ENCODE measurements at regions not wholly inside any gene's neighbourhood (a gene's known extent, or its start where the extent isn't known, plus 50 kb on each side); places are given as distances from the start of the nearest gene placed in this dataset.
A peak's percentile ranks its signal among the peaks of the same experiment; 100 is the strongest.

- H3K4me3 ChIP-seq: no peak overlapping the region
- no peaks in the 10 kb centered on the region for H3K36me3 ChIP-seq
- no peaks in the 10 kb centered on the region for H3K4me1 ChIP-seq
- no peak overlapping the region for H3K27ac ChIP-seq
- DNase-seq: no peak
- H3K9me3 ChIP-seq (replicated peaks): 0 out of 2 replicates have a peak, but pooled peaks cover 4% of the 10 kb centered on the region
- no peaks in the 10 kb centered on the region for H3K27me3 ChIP-seq
These were observed 346.1 kb upstream of the CDH4 start for GRCh38 chr20:60905919-60906318.

GRCh38 chr20:60906555-60906954, 345.5 kb upstream of the CDH4 start:
- H3K4me3 ChIP-seq: no peak overlapping the region
- DNase-seq: no peak

DNA sequence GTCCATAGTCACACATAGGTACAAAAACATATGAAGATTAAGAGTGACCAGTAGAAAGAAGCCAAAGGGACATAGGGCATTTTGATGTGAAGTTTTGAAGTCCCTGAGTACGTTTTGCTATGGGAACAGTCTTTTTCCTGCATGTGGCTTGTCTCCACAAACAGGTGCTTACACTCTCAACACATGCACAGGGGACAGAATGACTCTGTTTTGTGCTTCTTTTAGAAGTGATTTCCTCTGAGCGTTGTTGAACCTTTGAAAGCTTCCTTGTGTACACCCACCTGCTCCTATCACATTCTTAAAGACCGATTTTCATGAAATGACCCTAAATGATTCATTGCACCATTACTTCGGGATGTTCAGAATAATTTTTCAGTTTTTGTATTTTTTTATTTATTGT, 338.8 kb upstream of the CDH4 start:
- Histone ChIP-seq H3K4me3 (no peak overlapping the region), H3K36me3 (no peaks in the 10 kb centered on the region), H3K4me1 (no peaks in the 10 kb centered on the region), H3K27ac (no peak overlapping the region), H3K27me3 (no peaks in the 10 kb centered on the region), H3K9me3 (replicated peaks) (no peaks in the 10 kb centered on the region)
- no peak for DNase-seq

More at GRCh38 chr20:60906555-60906954, 345.5 kb upstream of the CDH4 start:
- 0 out of 2 replicates have a peak, but pooled peaks cover 4% of the 10 kb centered on the region for H3K9me3 ChIP-seq (replicated peaks)
- no peak overlapping the region for H3K27ac ChIP-seq
- H3K4me1 ChIP-seq: no peaks in the 10 kb centered on the region
- no peaks in the 10 kb centered on the region for H3K36me3 ChIP-seq
- no peaks in the 10 kb centered on the region for H3K27me3 ChIP-seq

DNA sequence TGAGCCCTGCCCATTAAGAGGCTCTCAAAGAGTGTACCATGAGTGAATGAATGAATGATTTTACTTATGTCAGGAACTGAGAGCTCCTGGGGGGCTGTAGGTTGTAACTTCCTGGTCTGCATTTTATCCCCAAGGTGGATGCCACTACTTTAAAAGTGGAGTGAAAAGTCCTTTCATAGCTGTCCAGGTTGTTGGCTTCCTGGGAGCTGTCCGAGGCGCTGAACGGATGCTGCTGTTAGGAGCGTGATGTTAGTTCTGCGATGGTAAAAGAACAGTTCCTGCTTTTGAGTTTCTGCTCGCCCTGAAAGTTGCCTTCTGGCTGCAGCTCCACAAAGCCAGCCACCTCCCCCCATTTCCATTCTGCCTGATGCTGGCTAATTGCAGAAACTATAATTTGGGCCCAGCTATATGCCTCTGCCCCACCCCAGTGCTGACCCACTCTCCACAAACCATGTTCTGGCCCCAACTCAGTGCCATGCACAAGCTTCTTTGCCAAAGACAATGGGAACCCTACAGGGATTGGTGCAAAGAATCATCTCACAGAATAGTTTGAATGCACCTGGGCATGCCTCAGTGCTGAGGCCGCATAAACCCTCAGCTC, 330.9 kb upstream of the CDH4 start:
- H3K36me3 ChIP-seq: no peaks in the 10 kb centered on the region
- no peak overlapping the region for H3K27ac ChIP-seq
- no peaks in the 10 kb centered on the region for H3K4me1 ChIP-seq
- DNase-seq: peak; percentile 48 to 67
- 0 out of 2 replicates have a peak, but pooled peaks cover 3% of the 10 kb centered on the region for H3K27me3 ChIP-seq
- H3K9me3 ChIP-seq (replicated peaks): no peaks in the 10 kb centered on the region
- no peak overlapping the region for H3K4me3 ChIP-seq

DNA sequence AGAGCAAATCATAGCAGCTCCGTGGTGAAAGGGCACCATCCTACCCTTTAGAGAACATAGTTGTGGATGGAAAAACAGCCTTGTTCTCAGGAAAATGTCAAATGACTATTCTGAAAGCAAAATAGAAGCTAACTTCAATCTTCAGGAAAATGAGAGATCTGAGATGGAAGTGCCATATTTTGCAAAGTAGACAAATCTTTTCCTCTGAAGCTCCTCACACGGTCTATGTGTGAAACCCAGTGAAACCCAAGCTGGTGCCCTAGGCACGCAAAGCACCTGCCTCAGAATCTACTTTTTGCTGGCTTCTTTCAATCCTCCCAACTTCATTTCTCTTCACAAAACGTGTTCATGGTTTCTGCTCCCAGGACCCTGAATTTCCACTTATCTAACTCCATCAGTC, 325.2 kb upstream of the CDH4 start:
- H3K27ac ChIP-seq: no peak overlapping the region
- no peak overlapping the region for H3K4me3 ChIP-seq
- no peaks in the 10 kb centered on the region for H3K4me1 ChIP-seq
- peaks cover 10% of the 10 kb centered on the region for H3K27me3 ChIP-seq
- H3K9me3 ChIP-seq (replicated peaks): no peaks in the 10 kb centered on the region
- no peak for DNase-seq
- no peaks in the 10 kb centered on the region for H3K36me3 ChIP-seq

GRCh38 chr20:60928341-60928740, 323.7 kb upstream of the CDH4 start:
- Histone ChIP-seq H3K27ac (no peak overlapping the region), H3K36me3 (no peaks in the 10 kb centered on the region), H3K27me3 (peaks cover 18% of the 10 kb centered on the region), H3K4me3 (no peak overlapping the region), H3K4me1 (no peaks in the 10 kb centered on the region), H3K9me3 (replicated peaks) (no peaks in the 10 kb centered on the region)
- no peak for DNase-seq

DNA sequence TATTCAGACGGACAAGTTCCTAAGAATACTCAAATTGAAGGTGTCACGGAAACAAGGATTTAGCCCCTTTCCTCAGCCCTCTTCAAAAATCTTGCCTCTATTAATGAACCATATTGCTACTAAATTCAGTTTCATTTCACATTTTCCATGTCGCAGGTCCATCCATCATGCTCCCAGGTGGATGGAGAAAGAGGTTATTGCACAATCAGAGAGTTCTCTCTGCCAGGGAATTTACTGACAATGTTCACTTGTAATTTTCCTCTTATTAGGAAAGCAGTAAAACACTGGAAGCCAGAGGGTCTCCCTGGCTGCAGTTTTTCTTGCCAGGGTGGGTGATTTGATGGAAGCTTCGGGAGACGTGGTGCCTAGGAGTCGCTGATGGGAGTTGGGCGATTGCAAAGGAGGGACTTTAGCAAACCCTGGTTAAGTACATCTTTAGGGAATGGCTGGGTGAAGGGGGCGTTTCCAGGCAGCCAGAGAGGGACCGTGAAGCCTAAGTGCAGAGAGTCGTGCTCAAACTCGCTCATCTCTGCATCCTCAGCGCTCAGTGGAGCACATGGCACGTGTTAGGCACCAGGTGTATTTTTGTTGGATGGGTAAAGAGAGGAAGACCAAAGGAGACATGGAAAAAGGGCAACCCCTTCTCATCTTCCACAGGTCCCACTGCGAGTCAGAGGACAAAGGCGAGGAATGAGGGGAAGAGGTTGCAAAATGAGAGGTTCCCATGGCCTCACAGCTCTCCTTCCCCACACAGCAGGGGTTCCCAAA, 321.9 kb upstream of the CDH4 start:
- Histone ChIP-seq H3K9me3 (replicated peaks) (no peaks in the 10 kb centered on the region), H3K36me3 (no peaks in the 10 kb centered on the region), H3K4me1 (no peaks in the 10 kb centered on the region), H3K4me3 (no peak overlapping the region), H3K27me3 (peaks cover 18% of the 10 kb centered on the region), H3K27ac (no peak overlapping the region)
- DNase-seq: no peak

GRCh38 chr20:60931696-60932095, 320.4 kb upstream of the CDH4 start:
- DNase-seq: no peak
- Histone ChIP-seq H3K27ac (no peak overlapping the region), H3K4me3 (no peak overlapping the region), H3K27me3 (peaks cover 18% of the 10 kb centered on the region), H3K9me3 (replicated peaks) (no peaks in the 10 kb centered on the region), H3K4me1 (no peaks in the 10 kb centered on the region), H3K36me3 (no peaks in the 10 kb centered on the region)

DNA sequence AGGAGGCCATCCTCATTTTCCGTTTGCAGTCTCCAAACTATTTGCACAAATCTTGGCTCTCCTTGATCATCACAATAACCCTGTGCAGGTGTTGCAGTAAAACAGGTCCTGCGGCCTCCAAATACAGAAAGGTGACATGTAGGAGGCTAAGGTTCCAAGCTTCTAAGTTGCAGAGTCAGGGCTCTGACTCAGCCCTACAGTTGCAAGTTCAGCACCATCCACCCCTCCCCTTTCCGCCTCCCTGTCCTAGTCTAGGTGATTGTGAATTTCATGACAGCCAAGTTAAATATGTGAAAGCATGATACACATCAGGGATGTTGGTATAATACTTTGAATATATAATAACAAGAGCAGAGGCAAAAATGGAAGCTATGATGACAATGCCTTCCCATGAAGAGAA, 317.3 kb upstream of the CDH4 start:
- no peak for DNase-seq
- Histone ChIP-seq H3K9me3 (replicated peaks) (no peaks in the 10 kb centered on the region), H3K36me3 (no peaks in the 10 kb centered on the region), H3K27me3 (peaks cover 28% of the 10 kb centered on the region), H3K4me1 (no peaks in the 10 kb centered on the region), H3K4me3 (no peak overlapping the region), H3K27ac (no peak overlapping the region)

- H3K36me3 ChIP-seq: no peaks in the 10 kb centered on the region
- no peaks in the 10 kb centered on the region for H3K4me1 ChIP-seq
- H3K4me3 ChIP-seq: no peak overlapping the region
- peaks cover 24% of the 10 kb centered on the region for H3K27me3 ChIP-seq
- no peaks in the 10 kb centered on the region for H3K9me3 ChIP-seq (replicated peaks)
- H3K27ac ChIP-seq: no peak overlapping the region
- DNase-seq: no peak
These were observed 316.1 kb upstream of the CDH4 start for GRCh38 chr20:60935971-60936370.

- Histone ChIP-seq H3K36me3 (no peaks in the 10 kb centered on the region), H3K9me3 (replicated peaks) (no peaks in the 10 kb centered on the region), H3K4me1 (no peaks in the 10 kb centered on the region), H3K27ac (no peak overlapping the region), H3K4me3 (no peak overlapping the region), H3K27me3 (peaks cover 20% of the 10 kb centered on the region)
- DNase-seq: no peak
These were observed 314.5 kb upstream of the CDH4 start for GRCh38 chr20:60937585-60937984.

GRCh38 chr20:60941379-60941778, 310.7 kb upstream of the CDH4 start:
- Histone ChIP-seq H3K9me3 (replicated peaks) (no peaks in the 10 kb centered on the region), H3K4me3 (no peak overlapping the region), H3K27me3 (peaks cover 16% of the 10 kb centered on the region), H3K4me1 (no peaks in the 10 kb centered on the region), H3K36me3 (no peaks in the 10 kb centered on the region), H3K27ac (no peak overlapping the region)
- DNase-seq: no peak

- H3K4me3 ChIP-seq: no peak overlapping the region
- no peak for DNase-seq
- no peaks in the 10 kb centered on the region for H3K36me3 ChIP-seq
- no peaks in the 10 kb centered on the region for H3K4me1 ChIP-seq
- H3K9me3 ChIP-seq (replicated peaks): no peaks in the 10 kb centered on the region
- H3K27ac ChIP-seq: no peak overlapping the region
- peaks cover 16% of the 10 kb centered on the region; the same call in 1 of the 2 replicates for H3K27me3 ChIP-seq
These were observed 304.2 kb upstream of the CDH4 start for GRCh38 chr20:60947819-60948218.

- Histone ChIP-seq H3K9me3 (replicated peaks) (no peaks in the 10 kb centered on the region), H3K4me1 (no peaks in the 10 kb centered on the region), H3K27ac (no peak overlapping the region), H3K27me3 (peaks cover 16% of the 10 kb centered on the region; the same call in 1 of the 2 replicates), H3K4me3 (no peak overlapping the region), H3K36me3 (no peaks in the 10 kb centered on the region)
- DNase-seq: no peak
These were observed 303.8 kb upstream of the CDH4 start for GRCh38 chr20:60948224-60948623.

DNA sequence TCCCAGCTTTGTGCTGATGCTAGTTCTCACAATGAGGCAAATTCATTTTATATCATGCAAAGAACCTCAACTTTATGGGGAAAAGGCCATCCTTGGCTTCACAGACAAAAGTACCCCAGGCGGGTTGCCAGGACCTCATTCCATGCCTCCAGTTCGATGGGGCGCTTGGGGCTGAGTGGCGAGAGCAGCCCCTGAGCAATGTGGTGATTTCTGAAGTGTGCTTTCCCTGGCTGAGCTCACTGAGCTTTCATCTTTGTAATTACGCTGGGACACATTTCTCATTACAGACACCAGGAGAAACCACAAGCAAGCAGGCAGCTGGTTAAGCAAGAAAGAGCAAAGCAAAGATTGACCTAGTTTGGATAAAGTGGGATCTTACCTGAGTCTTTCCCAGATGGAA, 301.5 kb upstream of the CDH4 start:
- no peak for DNase-seq
- no peaks in the 10 kb centered on the region for H3K36me3 ChIP-seq
- no peaks in the 10 kb centered on the region for H3K9me3 ChIP-seq (replicated peaks)
- H3K27ac ChIP-seq: no peak overlapping the region
- H3K4me3 ChIP-seq: no peak overlapping the region
- H3K4me1 ChIP-seq: no peaks in the 10 kb centered on the region
- H3K27me3 ChIP-seq: peaks cover 21% of the 10 kb centered on the region; the same call in 1 of the 2 replicates

GRCh38 chr20:60950974-60951373, 301.1 kb upstream of the CDH4 start:
- H3K27me3 ChIP-seq: peaks cover 21% of the 10 kb centered on the region; the same call in 1 of the 2 replicates

More at GRCh38 chr20:60950974-60951373, 301.1 kb upstream of the CDH4 start:
- H3K4me1 ChIP-seq: no peaks in the 10 kb centered on the region
- no peak overlapping the region for H3K27ac ChIP-seq
- no peak overlapping the region for H3K4me3 ChIP-seq
- no peaks in the 10 kb centered on the region for H3K9me3 ChIP-seq (replicated peaks)
- no peaks in the 10 kb centered on the region for H3K36me3 ChIP-seq
- DNase-seq: no peak
